DND-41 (cell line): ENCODE measurements at regions not wholly inside any gene's neighbourhood (a gene's known extent, or its start where the extent isn't known, plus 50 kb on each side); places are given as distances from the start of the nearest gene placed in this dataset.

ENCODE experiments used
- ATAC-seq: fragments of 200-7000 bp; cut with Tn5 transposase; 3 replicates; pipeline ENCODE4 v1.9.1; 2021; ENCODE audit warnings: low read depth; ENCODE audit not compliant: insufficient read depth
- DNase-seq: peaks from one replicate; pipeline ENCODE4 v3.0.0-alpha.2; 2020
- H2AFZ ChIP-seq: 2 replicates; pipeline ENCODE4 v1.6.0; 2012; ENCODE audit warnings: low read depth, low read length
- H3K27ac ChIP-seq: 2 replicates; pipeline ENCODE4 v1.5.1; 2012; ENCODE audit warnings: low read length, inconsistent platforms
- H3K27me3 ChIP-seq: fragments of 200-600 bp; sonication (generic); 2 replicates; pipeline ENCODE4 v1.6.0; 2012; ENCODE audit warnings: low read length, mild to moderate bottlenecking, inconsistent platforms; ENCODE audit not compliant: insufficient read depth, poor library complexity
- H3K36me3 ChIP-seq: 2 replicates; pipeline ENCODE4 v1.5.1; 2012; ENCODE audit warnings: low read length, inconsistent platforms; ENCODE audit not compliant: insufficient read depth
- H3K4me1 ChIP-seq: 2 replicates; pipeline ENCODE4 v1.5.1; 2012; ENCODE audit warnings: mild to moderate bottlenecking, low read length; ENCODE audit not compliant: insufficient read depth
- H3K4me2 ChIP-seq: 2 replicates; pipeline ENCODE4 v1.6.0; 2012; ENCODE audit warnings: mild to moderate bottlenecking, moderate library complexity, low read length, inconsistent platforms; ENCODE audit not compliant: insufficient read depth
- H3K4me3 ChIP-seq, 2 experiments: fragments of 200-600 bp in 1 of 2; shearing (Covaris generic) in 1 of 2; 2 replicates each; pipeline ENCODE4 v1.5.1; 2012 to 2016; ENCODE audit warnings: inconsistent platforms in 2 of 2, low read length in 2 of 2, mild to moderate bottlenecking in 2 of 2, low read depth in 1 of 2, moderate library complexity in 1 of 2
- H3K79me2 ChIP-seq: 2 replicates; pipeline ENCODE4 v1.6.0; 2012; ENCODE audit warnings: low read length, inconsistent platforms; ENCODE audit not compliant: insufficient read depth
- H3K9ac ChIP-seq: 2 replicates; pipeline ENCODE4 v1.6.0; 2012; ENCODE audit warnings: low read depth, mild to moderate bottlenecking, inconsistent platforms, low read length, moderate library complexity
- H3K9me3 ChIP-seq: 2 replicates; pipeline ENCODE4 v1.5.1; 2012; ENCODE audit warnings: low read length, moderate library complexity, mild to moderate bottlenecking, inconsistent platforms; ENCODE audit not compliant: insufficient read depth, severe bottlenecking
- H4K20me1 ChIP-seq: 2 replicates; pipeline ENCODE4 v1.6.0; 2012; ENCODE audit warnings: low read length; ENCODE audit not compliant: insufficient read depth
- CTCF ChIP-seq: IDR thresholded peaks from 2 replicates; pipeline ENCODE4 v1.5.1; 2012; ENCODE audit warnings: borderline replicate concordance, low read length, moderate library complexity, mild to moderate bottlenecking; ENCODE audit not compliant: poor library complexity, severe bottlenecking; ENCODE audit errors: extremely low read depth
- EZH2 ChIP-seq: IDR thresholded peaks from 3 replicates; pipeline ENCODE4 v1.6.1; 2012; ENCODE audit warnings: borderline replicate concordance, low read depth, mild to moderate bottlenecking, moderate library complexity, low read length, inconsistent platforms; ENCODE audit not compliant: severe bottlenecking

- no peak overlapping the region for H3K4me3 ChIP-seq
- peaks cover 4% of the 10 kb centered on the region for H3K27me3 ChIP-seq
- H3K9me3 ChIP-seq: no peaks in the 10 kb centered on the region
- H3K79me2 ChIP-seq: no peaks in the 10 kb centered on the region
- DNase-seq (no peak), ATAC-seq (no peak)
- H3K9ac ChIP-seq: no peak overlapping the region
- no peak overlapping the region for H3K4me2 ChIP-seq
- H4K20me1 ChIP-seq: no peaks in the 10 kb centered on the region
- TF ChIP-seq EZH2: no peak
- no peak for TF ChIP-seq CTCF
- no peak overlapping the region for H2AFZ ChIP-seq
- H3K36me3 ChIP-seq: no peaks in the 10 kb centered on the region
- no peak overlapping the region for H3K27ac ChIP-seq
- no peaks in the 10 kb centered on the region for H3K4me1 ChIP-seq
Observed at GRCh38 chr2:237177052-237177451, 91.4 kb downstream of the COPS8 start.

GRCh38 chr2:237177986-237178385 is 92.3 kb downstream of the COPS8 start:
- H3K27me3 ChIP-seq: peaks cover 7% of the 10 kb centered on the region
- H3K36me3 ChIP-seq: no peaks in the 10 kb centered on the region
- DNase-seq (no peak), ATAC-seq (no peak)
- no peaks in the 10 kb centered on the region for H4K20me1 ChIP-seq
- no peak overlapping the region for H3K27ac ChIP-seq
- no peak overlapping the region for H3K4me2 ChIP-seq
- no peak for TF ChIP-seq CTCF
- TF ChIP-seq EZH2: no peak
- no peak overlapping the region for H3K9ac ChIP-seq
- no peaks in the 10 kb centered on the region for H3K4me1 ChIP-seq
- no peaks in the 10 kb centered on the region for H3K9me3 ChIP-seq
- H2AFZ ChIP-seq: no peak overlapping the region
- no peak overlapping the region for H3K4me3 ChIP-seq
- H3K79me2 ChIP-seq: no peaks in the 10 kb centered on the region

- TF ChIP-seq EZH2: no peak
- TF ChIP-seq CTCF: no peak
- ATAC-seq: no peak
- H3K36me3 ChIP-seq: no peaks in the 10 kb centered on the region
- no peaks in the 10 kb centered on the region for H4K20me1 ChIP-seq
- H3K4me2 ChIP-seq: no peak overlapping the region
- H3K79me2 ChIP-seq: no peaks in the 10 kb centered on the region
- peaks cover 7% of the 10 kb centered on the region for H3K27me3 ChIP-seq
- H3K4me3 ChIP-seq: no peak overlapping the region
- H3K9me3 ChIP-seq: no peaks in the 10 kb centered on the region
- no peak for DNase-seq
- no peak overlapping the region for H3K9ac ChIP-seq
- H3K27ac ChIP-seq: no peak overlapping the region
- H2AFZ ChIP-seq: no peak overlapping the region
- H3K4me1 ChIP-seq: no peaks in the 10 kb centered on the region
Observed at GRCh38 chr2:237178396-237178795, 92.7 kb downstream of the COPS8 start.

- no peaks in the 10 kb centered on the region for H3K9me3 ChIP-seq
- DNase-seq: no peak
- no peaks in the 10 kb centered on the region for H3K79me2 ChIP-seq
- H4K20me1 ChIP-seq: no peaks in the 10 kb centered on the region
- TF ChIP-seq EZH2 (no peak), CTCF (no peak)
- ATAC-seq: no peak
- H3K27me3 ChIP-seq: peaks cover 7% of the 10 kb centered on the region
- no peak overlapping the region for H2AFZ ChIP-seq
- H3K36me3 ChIP-seq: no peaks in the 10 kb centered on the region
- H3K9ac ChIP-seq: no peak overlapping the region
- H3K4me1 ChIP-seq: no peaks in the 10 kb centered on the region
- H3K4me3 ChIP-seq: no peak overlapping the region
- H3K4me2 ChIP-seq: no peak overlapping the region
- H3K27ac ChIP-seq: no peak overlapping the region
Observed at GRCh38 chr2:237179161-237179560, 93.5 kb downstream of the COPS8 start.
